AG09309 (cell line): ENCODE measurements at regions not wholly inside any gene's neighbourhood (a gene's known extent, or its start where the extent isn't known, plus 50 kb on each side); places are given as distances from the start of the nearest gene placed in this dataset.

Source experiments
- DNase-seq: peaks from one replicate; pipeline ENCODE4 v3.0.0-alpha.2; 2010; ENCODE audit warnings: low read depth
- H3K4me3 ChIP-seq: 2 replicates; pipeline ENCODE4 v1.5.1; 2011; ENCODE audit warnings: mild to moderate bottlenecking, low read depth, low read length, moderate library complexity; ENCODE audit not compliant: control insufficient read depth
- CTCF ChIP-seq: IDR thresholded peaks from 2 replicates; pipeline ENCODE4 v1.5.1; 2011; ENCODE audit warnings: mild to moderate bottlenecking, low read depth, low read length, inconsistent platforms; ENCODE audit not compliant: insufficient read depth, control insufficient read depth; ENCODE audit errors: missing control alignments

DNA sequence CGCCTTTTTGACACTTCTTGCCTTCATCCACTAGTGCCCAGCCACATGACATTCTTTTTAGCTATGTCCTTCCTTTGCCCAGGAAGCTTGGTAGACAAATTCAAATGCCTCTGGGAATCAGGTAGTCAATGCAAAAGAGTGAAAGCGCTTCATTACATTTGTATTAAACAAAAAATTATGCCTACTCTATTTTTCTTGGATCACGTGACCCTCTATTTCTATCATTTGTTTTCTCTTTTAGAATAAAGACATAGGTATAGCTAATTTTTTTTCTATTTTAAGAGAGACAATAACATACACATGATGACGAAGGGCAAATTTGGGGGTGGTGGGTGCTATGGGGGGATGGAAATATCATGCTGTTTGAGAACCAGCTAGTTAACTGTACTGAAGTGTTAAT lies 384.8 kb downstream of the C3orf38 start:
- TF ChIP-seq CTCF = no peak
- DNase-seq = no peak
- no peak overlapping the region for H3K4me3 ChIP-seq

- no peak overlapping the region for H3K4me3 ChIP-seq
- TF ChIP-seq CTCF = no peak
- no peak for DNase-seq
Measured at GRCh38 chr3:88535563-88535962, 385.8 kb downstream of the C3orf38 start.

GRCh38 chr3:88542916-88543315 lies 393.2 kb downstream of the C3orf38 start:
- no peak for TF ChIP-seq CTCF
- DNase-seq = no peak
- H3K4me3 ChIP-seq = no peak overlapping the region

GRCh38 chr3:88572450-88572849 lies 422.7 kb downstream of the C3orf38 start:
- no peak for DNase-seq
- TF ChIP-seq CTCF = no peak
- H3K4me3 ChIP-seq = no peak overlapping the region

- no peak for TF ChIP-seq CTCF
- no peak overlapping the region for H3K4me3 ChIP-seq
- DNase-seq = no peak
Measured at GRCh38 chr3:88573472-88573871, 423.7 kb downstream of the C3orf38 start.

DNA sequence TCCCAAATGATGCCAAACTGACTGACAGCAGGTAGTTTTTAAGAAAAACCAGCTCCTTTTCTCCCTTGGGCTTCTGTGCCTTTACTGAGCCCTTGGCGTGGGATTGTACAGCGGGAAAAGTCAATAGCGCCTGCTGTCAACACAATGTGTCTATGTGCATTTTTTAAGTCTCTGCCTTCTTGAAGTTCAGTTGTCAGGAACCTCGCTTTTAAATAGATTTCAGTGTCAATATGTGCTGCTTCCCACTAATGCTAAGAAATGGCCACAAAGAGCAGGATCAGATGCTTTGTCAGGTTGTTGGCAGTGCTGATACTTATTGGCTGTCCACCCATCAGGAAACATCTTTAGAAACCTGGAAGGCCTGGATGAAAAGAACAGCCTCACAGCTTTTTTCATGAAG lies 424.4 kb downstream of the C3orf38 start:
- no peak for TF ChIP-seq CTCF
- no peak overlapping the region for H3K4me3 ChIP-seq
- no peak for DNase-seq

DNA sequence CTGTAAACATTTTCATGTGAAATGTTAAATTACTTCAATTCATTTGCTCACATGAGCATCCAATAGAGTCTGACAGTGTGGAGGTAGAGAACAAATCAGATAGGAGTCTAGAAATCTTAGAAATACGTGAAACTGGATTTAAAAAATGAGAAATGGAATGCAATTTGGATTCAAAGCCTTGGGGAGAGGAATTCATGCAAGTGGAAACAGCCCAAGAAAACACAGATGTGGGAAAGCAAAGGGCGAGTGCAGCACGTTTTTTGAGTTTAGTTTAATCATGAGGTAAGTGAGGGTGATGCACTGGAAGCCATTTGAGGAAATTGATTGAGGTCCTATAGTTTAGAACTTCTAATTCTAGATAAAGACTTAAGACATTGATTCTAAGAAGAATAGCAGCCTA lies 434.7 kb downstream of the C3orf38 start:
- no peak for TF ChIP-seq CTCF
- H3K4me3 ChIP-seq = no peak overlapping the region
- no peak for DNase-seq
